CD4-positive, alpha-beta T cell treated with Interleukin-15 for 4 hours (primary cell): ENCODE measurements at regions not wholly inside any gene's neighbourhood (a gene's known extent, or its start where the extent isn't known, plus 50 kb on each side); places are given as distances from the start of the nearest gene placed in this dataset.

Source experiments
- DNase-seq: peaks from one replicate; pipeline ENCODE4 v3.0.0-alpha.2; 2020; ENCODE audit warnings: low spot score

GRCh38 chr6:28838634-28839442 lies 84.9 kb downstream of the TRIM27 start:
- peak; percentile 77 for DNase-seq

DNA sequence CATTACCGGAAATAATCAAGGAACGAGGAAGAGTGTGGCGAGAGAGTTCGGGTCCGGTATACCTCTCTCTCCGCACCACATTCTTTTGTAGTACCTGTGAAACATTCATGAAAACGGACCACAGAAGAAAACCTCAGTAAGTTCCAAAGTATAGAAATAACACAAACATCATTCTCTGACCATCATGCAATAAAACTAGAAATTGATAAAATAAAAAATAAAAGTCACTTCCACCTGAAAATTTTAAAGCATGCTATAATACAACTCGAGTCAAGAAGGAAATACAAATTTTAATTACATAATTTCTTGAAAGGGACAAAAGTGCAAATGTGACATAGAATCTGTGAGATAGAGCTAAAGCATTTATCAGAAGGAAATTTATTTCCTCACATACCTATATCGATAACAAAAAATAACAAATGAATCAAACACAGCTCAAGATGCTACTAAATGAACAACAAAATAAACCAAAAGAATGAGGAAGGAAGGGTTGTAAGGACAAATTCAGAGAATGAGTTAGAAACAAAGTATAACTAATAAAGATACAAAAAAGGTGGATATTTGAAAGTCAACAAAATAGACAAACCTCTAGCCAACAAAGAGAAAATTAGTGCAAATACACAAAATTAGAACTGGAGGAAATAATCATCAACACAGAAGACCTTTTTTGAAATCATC lies 84.2 kb downstream of the TRIM27 start:
- DNase-seq: no peak

GRCh38 chr6:28841290-28841689 lies 82.5 kb downstream of the TRIM27 start:
- no peak for DNase-seq

DNA sequence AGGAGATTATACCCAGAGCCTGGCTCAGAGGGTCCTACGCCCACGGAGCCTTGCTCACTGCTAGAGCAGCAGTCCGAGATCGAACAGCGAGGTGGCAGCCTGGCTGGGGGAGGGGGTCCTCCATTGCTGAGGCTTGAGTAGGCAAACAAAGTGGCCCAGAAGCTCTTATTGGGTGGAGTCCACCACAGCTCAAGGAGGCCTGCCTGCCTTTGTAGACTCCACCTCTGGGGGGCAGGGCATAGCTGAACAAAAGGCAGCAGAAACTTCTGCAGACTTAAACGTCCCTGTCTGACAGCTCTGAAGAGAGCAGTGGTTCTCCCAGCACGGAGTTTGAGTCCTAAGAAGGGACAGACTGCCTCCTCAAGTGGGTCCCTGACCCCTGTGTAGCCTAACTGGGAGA lies 75.0 kb downstream of the TRIM27 start:
- peak; percentile 60 for DNase-seq
